GM12892 (cell line): ENCODE measurements at regions not wholly inside any gene's neighbourhood (a gene's known extent, or its start where the extent isn't known, plus 50 kb on each side); places are given as distances from the start of the nearest gene placed in this dataset.

Source experiments
- DNase-seq: peaks from one replicate; pipeline ENCODE4 v3.0.0; 2011; ENCODE audit not compliant: insufficient read length
- FAIRE-seq: peaks from 2 replicates; lab custom pipeline; 2011; peaks lifted over from hg19 to GRCh38; lab: Jason Lieb, UNC
- POLR2A ChIP-seq: IDR thresholded peaks from 2 replicates; pipeline ENCODE4 v1.6.1; 2011; ENCODE audit warnings: low read depth, low read length, control low read depth
- POLR2AphosphoS5 ChIP-seq: IDR thresholded peaks from 2 replicates; pipeline ENCODE4 v1.6.1; 2011; ENCODE audit warnings: low read depth, low read length, control low read depth
- TAF1 ChIP-seq: IDR thresholded peaks from 2 replicates; pipeline ENCODE4 v1.6.1; 2011; ENCODE audit warnings: low read depth, mild to moderate bottlenecking, control low read depth, low read length, borderline replicate concordance

GRCh38 chr2:139067874-139068273 lies 287.7 kb upstream of the NXPH2 start:
- DNase-seq = no peak
- TF ChIP-seq TAF1 (no peak), POLR2AphosphoS5 (no peak), POLR2A (no peak)
- no peak for FAIRE-seq

GRCh38 chr2:139067072-139067471 lies 286.9 kb upstream of the NXPH2 start:
- DNase-seq (no peak), FAIRE-seq (no peak)
- TF ChIP-seq TAF1 = no peak
- no peak for TF ChIP-seq POLR2AphosphoS5
- no peak for TF ChIP-seq POLR2A

- no peak for FAIRE-seq
- no peak for TF ChIP-seq POLR2A
- TF ChIP-seq TAF1 = no peak
- no peak for TF ChIP-seq POLR2AphosphoS5
- DNase-seq = no peak
Observed at GRCh38 chr2:139064159-139064558, 284.0 kb upstream of the NXPH2 start.

- no peak for TF ChIP-seq TAF1
- no peak for TF ChIP-seq POLR2A
- TF ChIP-seq POLR2AphosphoS5 = no peak
- no peak for DNase-seq
- no peak for FAIRE-seq
Observed at GRCh38 chr2:139059617-139060016, 279.4 kb upstream of the NXPH2 start.

GRCh38 chr2:139055202-139055601 lies 275.0 kb upstream of the NXPH2 start:
- TF ChIP-seq POLR2AphosphoS5 (no peak), POLR2A (no peak), TAF1 (no peak)
- DNase-seq (no peak), FAIRE-seq (no peak)

GRCh38 chr2:139048017-139048416 lies 267.8 kb upstream of the NXPH2 start:
- DNase-seq = no peak
- no peak for FAIRE-seq

GRCh38 chr2:139045524-139045923 lies 265.3 kb upstream of the NXPH2 start:
- DNase-seq (no peak), FAIRE-seq (no peak)
- TF ChIP-seq POLR2AphosphoS5 (no peak), TAF1 (no peak), POLR2A (no peak)

More at GRCh38 chr2:139048017-139048416, 267.8 kb upstream of the NXPH2 start:
- TF ChIP-seq TAF1 = no peak
- no peak for TF ChIP-seq POLR2AphosphoS5
- no peak for TF ChIP-seq POLR2A

GRCh38 chr2:139034064-139034463 lies 253.9 kb upstream of the NXPH2 start:
- DNase-seq (no peak), FAIRE-seq (no peak)
- TF ChIP-seq TAF1 = no peak
- no peak for TF ChIP-seq POLR2AphosphoS5
- TF ChIP-seq POLR2A = no peak

GRCh38 chr2:139033300-139033699 lies 253.1 kb upstream of the NXPH2 start:
- no peak for TF ChIP-seq POLR2A
- TF ChIP-seq POLR2AphosphoS5 = no peak
- no peak for TF ChIP-seq TAF1
- FAIRE-seq = no peak
- DNase-seq = no peak

GRCh38 chr2:139031722-139032121 lies 251.5 kb upstream of the NXPH2 start:
- no peak for TF ChIP-seq TAF1
- no peak for TF ChIP-seq POLR2A
- no peak for TF ChIP-seq POLR2AphosphoS5
- FAIRE-seq (peak; percentile 38), DNase-seq (no peak)

- TF ChIP-seq POLR2A (no peak), POLR2AphosphoS5 (no peak), TAF1 (no peak)
- DNase-seq = no peak
- FAIRE-seq = no peak
Observed at GRCh38 chr2:139020287-139020686, 240.1 kb upstream of the NXPH2 start.

GRCh38 chr2:139018252-139018651 lies 238.1 kb upstream of the NXPH2 start:
- no peak for TF ChIP-seq POLR2A
- no peak for TF ChIP-seq TAF1
- no peak for TF ChIP-seq POLR2AphosphoS5
- FAIRE-seq = no peak

GRCh38 chr2:139007130-139007529 lies 226.9 kb upstream of the NXPH2 start:
- no peak for TF ChIP-seq TAF1
- no peak for TF ChIP-seq POLR2AphosphoS5
- TF ChIP-seq POLR2A = no peak
- DNase-seq (no peak), FAIRE-seq (no peak)

More at GRCh38 chr2:139018252-139018651, 238.1 kb upstream of the NXPH2 start:
- no peak for DNase-seq
